ENCODE measurements at regions not wholly inside any gene's neighbourhood (a gene's known extent, or its start where the extent isn't known, plus 50 kb on each side); places are given as distances from the start of the nearest gene placed in this dataset.

- TF ChIP-seq EP300 (IDR thresholded peaks at IDR 0.05), result no peak
- no peak for TF ChIP-seq CTCF (IDR thresholded peaks at IDR 0.05)
- TF ChIP-seq POLR2A (IDR thresholded peaks at IDR 0.05; ENCODE audit: low read depth), result no peak
- TF ChIP-seq POLR2AphosphoS5 (IDR thresholded peaks at IDR 0.05), result no peak
Measured at GRCh38 chr3:13217736-13218540, 144.7 kb upstream of the IQSEC1 start.
